ENCODE measurements at regions not wholly inside any gene's neighbourhood (a gene's known extent, or its start where the extent isn't known, plus 50 kb on each side); places are given as distances from the start of the nearest gene placed in this dataset.

GRCh38 chr2:15704788-15705115 lies 113.1 kb downstream of the DDX1 start:
- TF ChIP-seq CTCF (IDR thresholded peaks at IDR 0.05; ENCODE audit: insufficient read depth, low read length) = no peak
- no peak for TF ChIP-seq REST (IDR thresholded peaks at IDR 0.05; ENCODE audit: insufficient replicate concordance, low read depth)
- no peak for TF ChIP-seq POLR2AphosphoS5 (IDR thresholded peaks at IDR 0.05; ENCODE audit: low read depth)
- no peak for TF ChIP-seq SPI1 (IDR thresholded peaks at IDR 0.05; ENCODE audit: borderline replicate concordance, low read depth)
- TF ChIP-seq GABPA (IDR thresholded peaks at IDR 0.05; ENCODE audit: low read depth) = no peak
- H3K27me3 ChIP-seq (ENCODE audit: insufficient read depth, poor library complexity, severe bottlenecking) = no peaks in the 10 kb centered on the region
- H3K27ac ChIP-seq (replicated peaks) = no peak overlapping the region
- H3K4me3 ChIP-seq (replicated peaks; ENCODE audit: insufficient read depth, low read length) = no peak overlapping the region
- no peak for DNase-seq (ENCODE audit: low read depth in 1 of 2, low spot score in 1 of 2)

- Histone ChIP-seq H3K27ac (replicated peaks) (no peak overlapping the region), H3K27me3 (ENCODE audit: insufficient read depth, poor library complexity, severe bottlenecking) (no peaks in the 10 kb centered on the region), H3K4me3 (replicated peaks; ENCODE audit: insufficient read depth, low read length) (no peak overlapping the region)
- no peak for DNase-seq (ENCODE audit: low read depth in 1 of 2, low spot score in 1 of 2)
- TF ChIP-seq SPI1 (IDR thresholded peaks at IDR 0.05; ENCODE audit: borderline replicate concordance, low read depth) (no peak), POLR2AphosphoS5 (IDR thresholded peaks at IDR 0.05; ENCODE audit: low read depth) (no peak), CTCF (IDR thresholded peaks at IDR 0.05; ENCODE audit: insufficient read depth, low read length) (no peak), GABPA (IDR thresholded peaks at IDR 0.05; ENCODE audit: low read depth) (no peak), REST (IDR thresholded peaks at IDR 0.05; ENCODE audit: insufficient replicate concordance, low read depth) (no peak)
Observed at GRCh38 chr2:15705310-15705709, 113.6 kb downstream of the DDX1 start.

DNA sequence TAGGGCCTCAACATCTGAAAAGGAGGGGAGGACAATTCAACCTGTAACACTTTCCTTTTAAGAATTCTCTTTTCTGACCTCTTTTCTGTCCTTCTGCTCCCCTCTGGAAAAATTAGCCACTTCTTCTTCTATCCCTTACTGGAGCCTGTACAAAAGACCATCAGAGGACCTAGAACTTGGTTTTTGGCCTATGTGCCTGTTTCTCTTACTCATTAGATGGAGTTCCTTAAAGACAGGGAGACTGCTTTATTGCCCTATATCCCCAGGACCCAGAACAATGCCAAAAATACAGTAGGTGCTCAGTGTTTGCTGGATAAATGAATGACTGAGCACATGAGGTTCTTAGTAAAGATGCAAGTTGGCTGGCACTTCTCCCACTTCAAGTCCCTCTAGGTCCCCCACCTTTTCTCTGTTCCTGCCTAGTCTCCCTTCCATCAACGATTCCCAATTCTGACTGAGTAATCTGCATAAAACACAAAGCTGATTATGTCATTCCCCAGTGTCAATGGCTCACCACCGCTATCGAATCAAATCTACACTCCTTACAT lies 114.2 kb downstream of the DDX1 start:
- no peak for DNase-seq (ENCODE audit: low read depth in 1 of 2, low spot score in 1 of 2)
- H3K27ac ChIP-seq (replicated peaks) = no peak overlapping the region

More for the DNA sequence above, 114.2 kb downstream of the DDX1 start:
- no peaks in the 10 kb centered on the region for H3K27me3 ChIP-seq (ENCODE audit: insufficient read depth, poor library complexity, severe bottlenecking)
- H3K4me3 ChIP-seq (replicated peaks; ENCODE audit: insufficient read depth, low read length) = no peak overlapping the region
- TF ChIP-seq SPI1 (IDR thresholded peaks at IDR 0.05; ENCODE audit: borderline replicate concordance, low read depth) (no peak), CTCF (IDR thresholded peaks at IDR 0.05; ENCODE audit: insufficient read depth, low read length) (no peak), GABPA (IDR thresholded peaks at IDR 0.05; ENCODE audit: low read depth) (no peak)

Measured in HL-60 (cell line).